ENCODE measurements at regions not wholly inside any gene's neighbourhood (a gene's known extent, or its start where the extent isn't known, plus 50 kb on each side); places are given as distances from the start of the nearest gene placed in this dataset.

GRCh38 chr6:67563671-67564070, 1071.4 kb upstream of the ADGRB3 start:
- TF ChIP-seq CTCF (IDR thresholded peaks at IDR 0.05), result no peak
- no peak for TF ChIP-seq ZFX (IDR thresholded peaks at IDR 0.05; ENCODE audit: borderline replicate concordance)
